Activated T-cell treated with anti-CD3 and anti-CD28 coated beads, Interleukin-2, amount 50 U/mL, for 72 hours (primary cell): ENCODE measurements at regions not wholly inside any gene's neighbourhood (a gene's known extent, or its start where the extent isn't known, plus 50 kb on each side); places are given as distances from the start of the nearest gene placed in this dataset.
"Not testable (repeated sequence)": the region's sequence is repeated elsewhere in the genome, so short reads cannot be mapped to it uniquely, and the experiment has no call there.

ENCODE experiments used
- ATAC-seq, 2 donors: fragments of 150-1000 bp; cut with Tn5 transposase; replicated peaks in 1 of 2; 2 replicates each; pipeline ENCODE4 v1.10.0; 2021; ENCODE audit warnings: moderate library complexity in 2 of 2, mild to moderate bottlenecking in 1 of 2
- DNase-seq, 2 donors: peaks; one replicate each; pipeline ENCODE4 v3.0.0; 2021 to 2022; ENCODE audit warnings: mixed read lengths in 1 of 2
- H3K27ac Mint-ChIP-seq: one replicate; pipeline ENCODE4 v1.8.0; 2022; ENCODE audit warnings: mild to moderate bottlenecking, moderate library complexity, mixed read lengths
- H3K27me3 Mint-ChIP-seq: one replicate; pipeline ENCODE4 v1.8.0; 2022; ENCODE audit warnings: low read depth, mixed read lengths
- H3K36me3 Mint-ChIP-seq, 2 donors: one replicate each; pipeline ENCODE4 v1.8.0; 2022; ENCODE audit warnings: mixed read lengths in 2 of 2, mild to moderate bottlenecking in 1 of 2; ENCODE audit not compliant: insufficient read depth in 2 of 2
- H3K4me1 Mint-ChIP-seq: one replicate; pipeline ENCODE4 v1.8.0; 2022; ENCODE audit warnings: low read depth, mixed read lengths
- H3K4me3 Mint-ChIP-seq, 2 donors: one replicate each; pipeline ENCODE4 v1.8.0; 2022; ENCODE audit warnings: mild to moderate bottlenecking in 2 of 2, mixed read lengths in 2 of 2, moderate library complexity in 2 of 2
- H3K9me3 Mint-ChIP-seq, 2 donors: one replicate each; pipeline ENCODE4 v1.8.0; 2022; ENCODE audit warnings: mixed read lengths in 2 of 2

DNA sequence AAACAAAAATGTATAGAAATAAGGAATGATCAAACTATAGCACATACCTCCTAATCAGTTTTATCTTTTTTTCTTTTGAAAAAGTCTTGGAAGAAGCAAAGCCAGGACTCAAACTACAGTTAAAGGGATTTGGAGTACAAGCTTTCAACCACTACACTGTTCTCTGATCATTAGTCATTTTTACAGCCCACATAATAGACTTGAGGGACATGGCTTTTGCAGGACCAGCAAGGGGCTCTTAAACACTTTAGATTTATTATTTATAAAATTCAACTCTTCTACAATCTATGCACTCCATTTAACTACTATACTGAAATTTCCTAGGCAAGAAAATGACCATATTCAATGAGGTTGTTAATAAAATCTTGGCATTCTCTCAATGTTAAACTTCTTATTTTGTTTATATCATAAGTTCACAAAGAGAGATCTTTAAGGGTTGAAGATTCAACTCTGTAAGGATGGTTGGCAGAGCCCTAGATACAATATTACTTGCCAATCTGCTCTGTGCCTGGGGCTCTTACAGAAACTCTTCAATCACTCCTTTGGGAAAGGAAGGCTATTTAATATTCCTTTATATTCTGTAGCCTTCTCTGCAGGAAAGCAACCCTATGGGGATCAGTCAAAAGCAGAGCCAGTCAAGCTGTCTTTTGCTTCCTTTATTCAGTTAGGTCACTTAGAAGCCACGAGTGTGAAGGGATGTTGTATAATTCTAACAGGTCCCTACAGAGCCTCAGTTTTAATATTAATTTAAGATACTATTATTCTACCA is 557.7 kb upstream of the SGO1 start:
- no peak for ATAC-seq
- Mint-ChIP-seq H3K4me1 (no peaks in the 10 kb centered on the region), H3K4me3 (no peak overlapping the region), H3K36me3 (no peaks in the 10 kb centered on the region), H3K27ac (no peak overlapping the region), H3K9me3 (peaks cover 3 to 4% of the 10 kb centered on the region in 2 donors), H3K27me3 (no peaks in the 10 kb centered on the region)
- no peak for DNase-seq

DNA sequence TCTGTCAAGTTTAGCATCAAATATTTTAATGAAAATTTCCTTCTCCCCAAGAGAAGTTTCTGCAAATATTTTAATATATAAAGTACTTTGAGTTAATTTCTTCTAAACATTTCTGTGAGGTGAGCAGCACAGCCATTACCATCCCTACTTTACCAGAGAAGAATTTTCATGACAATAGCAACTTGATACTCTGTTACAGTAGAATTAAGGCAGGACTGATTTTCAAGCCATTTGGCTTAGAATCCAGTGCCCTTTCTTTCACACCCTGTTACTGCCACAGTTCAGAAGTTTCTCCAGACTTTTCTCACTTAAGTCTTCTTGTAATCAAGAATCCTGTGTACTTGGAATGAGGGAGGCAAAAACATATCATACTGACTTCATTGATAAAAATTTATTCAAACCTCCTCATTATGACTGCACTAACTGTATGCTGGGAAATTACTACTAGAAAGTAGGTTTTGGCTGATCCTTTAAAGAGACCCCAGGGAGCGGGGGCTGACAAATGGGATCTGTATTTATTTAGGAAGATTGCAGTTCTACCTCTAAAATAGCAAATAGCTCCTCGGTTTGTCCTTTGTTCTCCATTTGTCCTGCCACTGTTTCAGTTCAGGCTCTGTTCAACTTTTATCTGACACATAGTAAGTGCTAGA is 557.0 kb upstream of the SGO1 start:
- Mint-ChIP-seq H3K4me3 (no peak overlapping the region), H3K9me3 (peaks cover 3% of the 10 kb centered on the region in 2 donors), H3K4me1 (no peaks in the 10 kb centered on the region), H3K27me3 (no peaks in the 10 kb centered on the region), H3K27ac (no peak overlapping the region), H3K36me3 (no peaks in the 10 kb centered on the region)
- no peak for DNase-seq
- ATAC-seq = no peak

DNA sequence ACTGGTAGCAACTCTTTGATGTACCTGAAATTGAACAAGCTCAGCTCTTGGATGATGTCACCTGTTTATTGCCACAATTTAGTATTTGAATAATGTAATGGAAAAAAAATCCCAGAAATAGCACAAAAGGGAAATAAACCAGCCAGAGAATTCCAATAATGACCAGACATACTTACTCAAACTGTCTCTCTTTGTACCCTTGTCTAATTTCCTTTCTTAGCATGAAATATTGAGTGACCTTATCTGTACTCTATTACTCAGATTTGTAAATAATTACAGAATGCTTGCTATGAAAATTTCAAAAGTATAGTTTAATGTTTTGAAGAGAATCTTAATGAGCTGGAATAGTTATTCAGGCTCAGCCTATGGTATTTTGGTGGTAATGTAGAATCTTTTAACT is 555.4 kb upstream of the SGO1 start:
- Mint-ChIP-seq H3K9me3 (peaks cover 0 to 1% of the 10 kb centered on the region in 2 donors), H3K27me3 (no peaks in the 10 kb centered on the region), H3K4me3 (no peak overlapping the region), H3K36me3 (no peaks in the 10 kb centered on the region), H3K27ac (no peak overlapping the region), H3K4me1 (no peaks in the 10 kb centered on the region)
- no peak for DNase-seq
- no peak for ATAC-seq

DNA sequence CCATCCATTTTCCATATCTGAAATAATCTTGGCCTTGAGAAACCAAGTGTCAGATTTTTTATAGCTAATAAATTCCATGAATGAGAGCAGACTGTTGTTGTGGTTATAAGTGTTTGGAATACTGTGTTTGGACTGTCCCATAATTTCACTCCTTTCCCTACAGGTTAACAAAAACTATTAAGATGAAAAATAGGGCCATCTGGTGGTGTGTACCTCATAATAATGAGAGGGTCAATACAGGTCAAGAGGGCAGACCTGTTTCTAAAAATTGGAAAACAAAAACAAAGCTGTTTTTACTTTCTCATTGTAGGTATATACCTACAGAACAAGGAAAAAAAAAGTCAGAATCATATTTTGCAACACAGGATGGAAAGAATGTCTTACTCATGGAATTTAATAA is 553.8 kb upstream of the SGO1 start:
- H3K27me3 Mint-ChIP-seq = no peaks in the 10 kb centered on the region

DNA sequence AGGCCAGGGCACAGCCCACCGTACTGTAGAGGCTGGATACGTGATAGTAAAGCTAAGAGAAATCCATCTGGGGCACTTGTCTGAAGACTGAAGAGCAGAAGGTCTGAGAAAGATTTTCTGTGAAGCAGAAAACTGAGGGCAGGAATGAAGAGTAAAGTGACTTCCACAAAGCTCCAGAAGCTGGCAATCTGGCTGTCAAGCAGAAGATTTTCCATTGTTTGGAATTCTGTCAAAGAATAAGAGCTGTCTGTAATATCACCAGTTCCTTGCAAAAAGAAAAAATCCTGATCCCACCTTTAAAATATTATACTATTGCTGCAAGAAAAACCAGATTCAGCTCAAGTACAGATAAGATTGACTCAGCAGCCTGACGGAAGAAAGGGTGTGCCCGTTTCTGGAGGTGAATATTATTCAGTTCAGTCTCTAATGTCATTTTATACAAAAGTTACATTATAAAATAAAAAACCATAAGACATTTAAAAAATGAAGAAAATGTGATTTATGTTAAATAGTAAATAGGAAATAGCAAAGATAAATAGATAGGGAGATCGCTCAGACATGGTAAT is 550.4 kb upstream of the SGO1 start:
- Mint-ChIP-seq H3K36me3 (no peaks in the 10 kb centered on the region), H3K4me3 (no peak overlapping the region), H3K9me3 (peaks cover 0 to 2% of the 10 kb centered on the region in 2 donors), H3K27ac (no peak overlapping the region), H3K27me3 (no peaks in the 10 kb centered on the region), H3K4me1 (no peaks in the 10 kb centered on the region)
- DNase-seq = no peak
- no peak for ATAC-seq

More for the DNA sequence above, 553.8 kb upstream of the SGO1 start:
- Mint-ChIP-seq H3K27ac (no peak overlapping the region), H3K36me3 (no peaks in the 10 kb centered on the region), H3K4me3 (no peak overlapping the region), H3K4me1 (no peaks in the 10 kb centered on the region), H3K9me3 (peaks cover 0 to 1% of the 10 kb centered on the region in 2 donors)
- no peak for DNase-seq
- ATAC-seq = no peak

DNA sequence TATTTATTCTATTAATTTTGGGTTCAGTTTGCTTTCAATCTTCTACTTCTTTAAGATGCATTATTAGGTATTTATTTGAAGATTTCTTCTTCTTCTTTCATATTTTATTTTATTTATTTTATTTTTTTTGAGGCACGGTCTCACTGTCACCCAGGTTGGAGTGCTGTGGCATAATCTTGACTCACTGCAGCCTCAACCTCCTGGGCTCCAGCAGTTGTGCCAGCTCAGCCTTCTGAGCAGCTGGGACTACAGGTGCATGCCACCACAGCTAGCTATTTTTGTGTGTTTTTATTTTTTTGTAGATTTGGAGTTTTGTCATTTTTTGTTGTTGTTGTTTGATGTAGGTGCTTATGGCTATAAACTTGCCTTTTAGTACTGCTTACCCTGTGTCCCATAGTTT is 543.2 kb upstream of the SGO1 start:
- ATAC-seq = no peak
- H3K4me3 Mint-ChIP-seq = no peak overlapping the region
- peaks cover 0 to 2% of the 10 kb centered on the region in 2 donors for H3K36me3 Mint-ChIP-seq
- no peak overlapping the region for H3K27ac Mint-ChIP-seq
- no peaks in the 10 kb centered on the region for H3K27me3 Mint-ChIP-seq
- no peaks in the 10 kb centered on the region for H3K4me1 Mint-ChIP-seq
- no peak for DNase-seq
- H3K9me3 Mint-ChIP-seq = peaks cover 9 to 12% of the 10 kb centered on the region in 2 donors

DNA sequence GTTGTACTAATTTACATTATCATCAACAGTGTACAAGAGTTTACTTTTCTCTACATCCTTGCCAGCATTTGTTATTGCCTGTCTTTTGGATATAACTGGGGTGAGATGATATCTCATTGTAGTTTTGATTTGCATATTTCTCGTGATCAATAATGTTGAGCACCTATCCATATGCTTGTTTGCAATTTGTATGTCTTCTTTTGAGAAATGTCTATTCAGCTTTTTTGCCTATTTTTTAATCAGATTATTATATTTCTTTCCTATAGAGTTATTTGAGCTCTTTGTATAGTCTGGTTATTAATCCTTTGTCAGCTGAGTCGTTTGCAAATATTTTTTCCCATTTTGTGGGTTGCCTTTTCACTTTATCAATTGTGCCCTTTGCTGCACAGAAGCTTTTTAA is 540.8 kb upstream of the SGO1 start:
- Mint-ChIP-seq H3K4me3 (no peak overlapping the region), H3K9me3 (peaks cover 8 to 12% of the 10 kb centered on the region in 2 donors), H3K27me3 (no peaks in the 10 kb centered on the region), H3K4me1 (no peaks in the 10 kb centered on the region), H3K36me3 (peaks cover 0 to 2% of the 10 kb centered on the region in 2 donors), H3K27ac (no peak overlapping the region)
- DNase-seq (no peak), ATAC-seq (no peak)

DNA sequence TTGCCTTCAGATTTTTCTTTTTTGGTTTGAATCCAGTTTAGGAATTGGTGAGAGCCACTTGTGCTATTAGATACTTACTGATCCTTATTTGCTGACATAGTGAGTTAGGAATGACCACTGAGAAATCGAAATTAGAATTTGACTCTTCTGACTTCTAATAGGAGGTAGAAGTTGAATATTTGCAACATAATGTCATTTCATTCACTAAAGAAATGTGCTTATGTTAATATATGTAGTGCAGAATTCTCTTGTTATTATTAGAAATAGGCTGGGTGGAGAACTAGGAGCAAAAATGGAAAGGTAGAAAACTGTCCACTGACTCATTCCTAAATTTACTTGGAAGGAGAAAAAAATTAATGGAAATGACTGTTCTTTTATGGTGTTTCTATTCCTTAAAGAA is 538.2 kb upstream of the SGO1 start:
- Mint-ChIP-seq H3K36me3 (no peaks in the 10 kb centered on the region), H3K9me3 (peaks cover 11 to 18% of the 10 kb centered on the region in 2 donors), H3K27me3 (no peaks in the 10 kb centered on the region), H3K4me1 (no peaks in the 10 kb centered on the region), H3K27ac (no peak overlapping the region), H3K4me3 (no peak overlapping the region)
- DNase-seq (no peak), ATAC-seq (no peak)

DNA sequence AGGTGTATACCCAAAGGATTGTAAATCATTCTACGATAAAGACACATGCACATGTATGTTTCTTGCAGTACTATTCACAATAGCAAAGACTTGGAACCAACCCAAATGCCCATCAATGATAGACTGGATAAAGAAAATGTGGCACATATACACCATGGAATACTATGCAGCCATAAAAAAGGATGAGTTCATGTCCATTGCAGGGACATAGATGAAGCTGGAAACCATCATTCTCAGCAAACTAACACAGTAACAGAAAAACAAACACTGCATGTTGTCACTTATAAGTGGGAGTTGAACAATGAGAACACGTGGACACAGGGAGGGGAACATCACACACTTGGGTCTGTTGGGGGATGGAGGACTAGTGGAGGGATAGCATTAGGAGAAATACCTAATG is 530.4 kb upstream of the SGO1 start:
- not testable (repeated sequence) for ATAC-seq, H3K27ac Mint-ChIP-seq, H3K4me3 Mint-ChIP-seq, H3K36me3 Mint-ChIP-seq, DNase-seq, H3K4me1 Mint-ChIP-seq, H3K27me3 Mint-ChIP-seq
- H3K9me3 Mint-ChIP-seq = peaks cover 11 to 16% of the 10 kb centered on the region in 2 donors

DNA sequence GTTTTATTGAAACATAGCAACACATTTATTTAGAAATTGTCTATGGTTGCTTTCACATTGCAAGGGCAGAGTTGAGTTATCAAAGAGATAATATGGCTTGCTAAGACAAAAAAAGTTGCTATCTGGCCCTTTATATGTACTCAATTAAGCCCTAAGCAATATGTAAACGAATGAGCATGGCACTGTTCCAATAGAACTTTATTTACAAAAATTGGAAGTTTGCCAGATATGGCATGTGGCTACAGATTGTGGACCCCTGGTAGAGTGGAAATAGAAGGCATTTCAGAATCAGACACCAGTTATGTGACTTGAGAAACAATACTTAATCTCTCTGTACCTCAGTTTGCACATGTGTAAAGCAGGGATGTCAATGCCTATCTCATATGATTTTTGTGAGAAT is 515.6 kb upstream of the SGO1 start:
- Mint-ChIP-seq H3K27ac (no peak overlapping the region), H3K4me3 (no peak overlapping the region), H3K36me3 (no peaks in the 10 kb centered on the region), H3K9me3 (peaks cover 0 to 2% of the 10 kb centered on the region in 2 donors), H3K4me1 (no peaks in the 10 kb centered on the region), H3K27me3 (no peaks in the 10 kb centered on the region)
- no peak for DNase-seq
- ATAC-seq = no peak

DNA sequence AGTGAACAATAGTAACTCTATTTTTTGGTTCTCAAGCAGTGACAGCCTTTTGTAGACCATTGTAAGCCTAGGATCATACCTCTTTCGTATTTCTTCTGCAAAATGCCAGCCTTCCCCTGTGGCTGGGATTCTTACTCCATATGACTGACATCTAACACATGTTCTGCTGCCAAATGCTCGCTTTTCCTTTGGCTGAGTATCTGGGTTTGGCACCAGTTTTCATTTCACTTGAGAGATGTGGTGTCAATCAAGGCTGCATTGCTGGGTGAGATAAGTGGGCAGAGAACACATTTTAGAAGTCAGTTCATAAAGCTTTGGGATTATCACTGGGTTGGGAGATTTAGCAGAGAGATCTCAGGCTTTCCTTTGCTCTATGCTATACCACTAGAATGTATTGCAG is 514.7 kb upstream of the SGO1 start:
- ATAC-seq (no peak), DNase-seq (no peak)
- no peak overlapping the region for H3K27ac Mint-ChIP-seq
- no peaks in the 10 kb centered on the region for H3K36me3 Mint-ChIP-seq
- no peaks in the 10 kb centered on the region for H3K4me1 Mint-ChIP-seq
- H3K27me3 Mint-ChIP-seq = no peaks in the 10 kb centered on the region
- H3K9me3 Mint-ChIP-seq = peaks cover under 1 to 2% of the 10 kb centered on the region in 2 donors
- H3K4me3 Mint-ChIP-seq = no peak overlapping the region

DNA sequence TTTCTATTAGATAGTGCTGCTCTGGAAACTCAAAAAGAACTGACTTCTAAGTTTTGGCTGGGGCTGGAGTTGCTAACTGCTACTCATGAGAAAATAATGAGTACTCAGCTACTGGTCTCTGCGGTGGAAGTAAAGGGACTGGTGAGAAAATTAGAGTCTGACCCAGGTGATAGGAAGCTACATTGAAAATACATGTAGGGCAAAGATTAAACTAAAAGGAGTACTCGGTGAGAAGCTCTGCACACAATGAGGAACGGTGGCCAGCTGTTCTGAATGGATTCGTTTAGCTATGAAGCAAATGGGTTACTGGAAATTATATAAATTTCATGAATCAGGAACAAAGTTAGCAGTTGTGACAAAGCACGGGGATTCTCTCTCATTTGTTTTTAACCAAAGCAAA is 512.9 kb upstream of the SGO1 start:
- Mint-ChIP-seq H3K36me3 (no peaks in the 10 kb centered on the region), H3K4me1 (no peaks in the 10 kb centered on the region), H3K9me3 (peaks cover 2 to 7% of the 10 kb centered on the region in 2 donors), H3K27me3 (no peaks in the 10 kb centered on the region), H3K27ac (no peak overlapping the region), H3K4me3 (no peak overlapping the region)
- ATAC-seq (no peak), DNase-seq (no peak)

DNA sequence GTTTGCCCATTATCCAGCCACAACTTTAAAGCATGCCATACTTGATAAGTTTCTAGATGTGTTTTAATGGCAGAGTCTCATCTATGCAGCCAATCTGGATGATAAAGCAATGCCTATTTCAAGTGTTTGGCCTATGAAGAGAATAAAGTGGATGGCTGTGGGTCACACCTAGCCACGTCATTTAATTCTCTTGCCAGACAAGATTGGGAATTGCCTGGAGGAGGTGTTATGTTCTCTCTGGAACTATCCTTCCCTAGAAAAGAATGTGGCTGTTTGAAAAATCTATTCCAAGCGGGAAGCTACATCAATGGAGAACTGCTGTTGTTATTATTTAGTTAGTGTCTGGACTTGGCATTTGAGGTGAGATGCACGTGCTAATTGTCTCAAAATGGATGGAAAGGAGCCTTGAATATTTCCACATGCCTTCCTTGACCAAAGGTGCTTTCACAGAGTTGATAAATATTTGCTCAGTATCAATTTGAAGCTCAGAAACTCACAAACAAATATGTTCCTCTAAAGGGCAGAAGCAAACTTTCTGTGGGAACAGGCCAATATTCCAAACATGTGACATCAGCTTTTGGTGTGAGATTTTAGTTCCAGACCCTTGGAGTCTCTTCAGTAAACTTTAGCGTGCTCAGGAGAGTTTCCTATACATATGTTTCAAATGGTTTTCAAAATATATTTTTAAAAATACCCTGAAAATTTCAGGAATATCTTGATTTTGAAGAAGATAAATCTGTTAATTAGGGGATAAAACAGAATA is 510.6 kb upstream of the SGO1 start:
- Mint-ChIP-seq H3K4me3 (no peak overlapping the region), H3K36me3 (no peaks in the 10 kb centered on the region), H3K4me1 (no peaks in the 10 kb centered on the region), H3K27ac (no peak overlapping the region), H3K27me3 (no peaks in the 10 kb centered on the region), H3K9me3 (peaks cover 0 to 7% of the 10 kb centered on the region in 2 donors)
- DNase-seq (no peak), ATAC-seq (no peak)
